NCI-H69 (cell line): ENCODE measurements at regions not wholly inside any gene's neighbourhood (a gene's known extent, or its start where the extent isn't known, plus 50 kb on each side); places are given as distances from the start of the nearest gene placed in this dataset.
A peak's percentile ranks its signal among the peaks of the same experiment; 100 is the strongest.

Experiments
- DNase-seq: peaks from one replicate; lab custom pipeline; 2025; lab: John Stamatoyannopoulos, UW

GRCh38 chr9:78605041-78606000, 308.4 kb downstream of the PSAT1 start:
- DNase-seq = peak; percentile 19

DNA sequence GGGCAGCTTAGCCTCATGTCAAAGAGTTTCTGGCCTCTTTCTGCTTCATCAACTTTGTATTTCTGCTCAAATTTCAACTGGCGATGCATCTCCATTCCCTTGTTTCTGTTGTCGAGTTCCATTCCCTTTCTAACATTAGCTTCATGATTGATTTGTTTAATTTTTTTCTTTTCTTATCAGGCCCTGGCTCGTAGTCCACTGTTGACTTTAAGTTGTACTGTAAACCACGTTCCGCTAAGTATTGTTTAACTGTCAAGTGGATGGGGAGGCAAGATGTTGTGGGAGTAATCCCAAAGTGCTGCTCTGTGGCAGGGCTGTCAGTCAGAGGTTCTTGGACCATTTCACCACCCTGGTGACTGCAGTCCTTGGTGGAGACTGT, 309.1 kb downstream of the PSAT1 start:
- peak; percentile 17 for DNase-seq

DNA sequence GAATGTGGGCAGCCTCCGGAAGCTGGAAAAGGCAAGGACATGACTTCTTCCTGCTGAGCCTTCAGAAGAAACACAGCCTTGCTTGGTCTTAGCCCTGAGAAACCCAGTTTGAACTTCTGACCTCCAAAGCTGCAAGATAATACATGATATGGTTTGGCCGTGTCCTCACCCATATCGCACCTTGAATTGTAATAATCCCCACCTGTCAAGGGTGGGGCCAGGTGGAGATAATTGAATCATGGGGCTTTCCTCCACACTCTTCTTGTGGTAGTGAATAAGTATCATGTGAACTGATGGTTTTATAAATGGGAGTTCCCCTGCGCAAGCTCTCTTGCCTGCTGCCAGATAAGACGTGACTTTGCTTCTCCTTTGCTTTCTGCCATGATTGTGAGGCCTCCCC, 310.9 kb downstream of the PSAT1 start:
- DNase-seq = no peak

DNA sequence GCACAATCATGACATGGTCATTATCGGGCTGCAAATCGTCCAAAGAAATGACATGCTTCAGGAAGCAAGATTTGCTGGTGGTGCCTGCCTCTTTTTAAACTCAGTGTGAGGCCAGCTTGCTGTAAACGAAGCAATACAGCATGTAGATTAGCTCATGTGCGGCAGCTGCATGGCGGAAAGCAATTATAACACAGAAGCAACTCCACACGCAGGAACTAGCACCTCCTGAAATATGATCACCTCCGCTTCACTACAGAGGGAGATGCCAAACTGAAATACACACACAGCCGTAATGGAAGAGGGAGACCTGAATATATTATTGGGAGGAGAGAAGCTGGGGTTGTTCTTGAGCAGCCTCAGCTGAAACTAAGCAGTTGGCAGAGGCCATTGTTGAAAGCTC, 312.5 kb downstream of the PSAT1 start:
- DNase-seq = peak; percentile 88

GRCh38 chr9:78612091-78612490, 315.2 kb downstream of the PSAT1 start:
- DNase-seq = no peak

GRCh38 chr9:78613006-78613405, 316.1 kb downstream of the PSAT1 start:
- DNase-seq = no peak

- no peak for DNase-seq
Measured at GRCh38 chr9:78614892-78615291, 318.0 kb downstream of the PSAT1 start.

DNA sequence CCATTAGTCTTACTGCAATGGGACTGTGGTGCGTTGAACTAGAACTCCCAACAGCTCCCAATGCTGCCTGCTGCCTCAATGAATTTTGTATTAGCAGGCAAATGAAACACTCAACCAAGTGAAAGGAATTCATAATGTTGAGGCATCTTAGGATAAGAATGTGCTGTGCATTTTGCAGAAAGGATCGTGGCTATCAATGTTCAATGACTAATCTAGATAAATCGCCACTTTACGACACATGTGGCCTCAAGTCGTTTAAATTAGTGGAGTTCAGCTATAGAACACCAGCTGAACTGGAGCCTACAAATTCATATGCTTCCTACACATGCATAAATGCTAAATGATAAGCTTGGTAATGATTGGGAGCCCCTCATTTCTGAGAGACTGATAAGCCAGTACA, 318.4 kb downstream of the PSAT1 start:
- DNase-seq = no peak

DNA sequence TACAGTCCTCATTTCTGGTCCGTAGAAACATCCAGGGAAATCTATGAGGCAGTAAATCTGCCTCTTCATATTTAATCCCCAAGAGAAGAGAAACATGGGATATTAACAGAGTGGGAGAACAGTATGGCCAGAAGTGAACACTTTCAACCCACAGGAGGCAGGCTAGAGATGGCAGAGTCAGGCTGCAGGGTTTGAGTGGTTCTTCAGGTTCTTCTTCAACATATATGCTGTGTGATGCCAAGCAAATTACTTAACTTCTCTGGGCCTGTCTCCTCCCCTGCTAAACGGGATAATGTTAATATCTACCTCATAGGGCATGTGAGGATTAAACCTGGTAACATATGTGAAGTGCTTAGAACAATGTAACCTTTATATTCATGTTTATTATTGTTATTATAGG, 321.8 kb downstream of the PSAT1 start:
- DNase-seq = peak; percentile 37

DNA sequence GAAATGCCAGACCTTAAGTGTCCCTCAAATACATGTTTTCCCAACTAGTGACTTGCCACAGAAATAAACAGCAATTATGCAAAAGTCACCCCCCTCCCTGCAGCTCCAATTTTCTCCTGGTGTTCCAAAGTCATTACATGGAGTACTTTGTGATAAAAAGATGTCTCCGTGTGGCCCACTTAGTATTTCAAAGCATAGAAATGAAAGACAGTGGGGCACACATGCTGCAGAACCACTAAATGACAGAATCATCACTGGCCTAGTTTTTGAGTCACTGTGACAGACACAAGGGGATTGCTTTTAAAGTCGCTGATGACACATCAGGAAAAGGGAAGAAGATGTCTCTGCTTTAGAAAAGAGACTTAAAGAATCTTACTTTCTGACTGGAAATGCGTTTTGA, 323.4 kb downstream of the PSAT1 start:
- no peak for DNase-seq

DNA sequence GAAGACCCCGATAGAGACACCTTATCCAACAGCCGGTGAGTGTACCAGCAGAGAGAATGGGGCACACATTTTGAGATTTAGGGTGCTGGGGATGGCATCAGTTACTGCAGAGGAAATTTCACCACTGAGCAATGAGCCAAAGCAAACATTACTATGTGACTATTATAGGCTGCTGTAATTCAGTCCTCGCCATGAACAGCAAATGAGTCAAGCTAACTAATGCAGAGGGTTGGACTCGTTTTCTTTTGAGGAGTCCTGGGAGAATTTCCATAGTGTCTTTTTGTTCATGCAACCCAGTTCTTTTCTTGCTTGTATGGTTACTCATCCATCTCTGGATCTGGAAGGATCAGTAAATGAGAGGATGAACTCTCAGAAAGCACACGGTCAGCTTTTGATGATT, 323.8 kb downstream of the PSAT1 start:
- DNase-seq = peak; percentile 17

GRCh38 chr9:78622126-78622525, 325.2 kb downstream of the PSAT1 start:
- DNase-seq = no peak

DNA sequence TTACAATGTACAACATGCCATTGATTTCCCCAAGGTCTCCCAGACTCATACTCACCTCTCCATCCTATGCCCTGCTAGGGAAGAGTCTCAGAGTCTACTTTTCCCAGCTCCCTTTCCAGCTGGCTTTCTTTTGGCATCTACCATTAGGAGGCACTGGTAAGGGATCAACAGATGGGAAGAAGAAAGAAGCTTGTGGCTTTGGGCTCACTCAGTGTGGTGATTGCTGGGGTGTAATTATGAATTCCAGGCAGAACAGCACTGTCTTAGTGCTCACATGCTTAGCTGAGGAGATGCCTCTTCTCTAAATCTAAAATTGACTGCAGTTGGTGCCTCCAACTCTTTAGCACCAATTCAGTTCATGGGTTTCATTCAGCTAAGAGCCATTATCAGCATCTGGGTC, 330.0 kb downstream of the PSAT1 start:
- DNase-seq = peak; percentile 33

GRCh38 chr9:78630966-78631365, 334.0 kb downstream of the PSAT1 start:
- DNase-seq = peak; percentile 23

DNA sequence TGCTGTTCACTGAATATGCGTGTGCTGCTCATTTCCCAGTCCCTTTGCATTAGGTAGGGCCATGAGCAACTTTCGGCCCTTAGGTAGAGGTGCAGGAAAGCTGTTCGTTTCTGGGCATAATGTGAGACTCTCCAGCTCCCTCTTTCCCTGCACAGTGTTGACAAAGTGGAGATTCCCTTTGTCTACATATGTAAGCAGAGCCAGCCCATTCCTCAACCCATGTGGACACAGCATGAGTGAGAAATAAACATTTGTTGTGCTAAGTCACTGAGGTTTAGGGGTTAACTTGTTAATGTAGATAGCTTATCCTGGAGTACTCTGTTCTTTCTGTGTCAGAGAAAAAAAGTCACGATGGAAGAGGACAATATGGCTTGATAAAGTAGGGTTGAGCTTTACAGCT, 343.8 kb downstream of the PSAT1 start:
- DNase-seq = peak; percentile 19

DNA sequence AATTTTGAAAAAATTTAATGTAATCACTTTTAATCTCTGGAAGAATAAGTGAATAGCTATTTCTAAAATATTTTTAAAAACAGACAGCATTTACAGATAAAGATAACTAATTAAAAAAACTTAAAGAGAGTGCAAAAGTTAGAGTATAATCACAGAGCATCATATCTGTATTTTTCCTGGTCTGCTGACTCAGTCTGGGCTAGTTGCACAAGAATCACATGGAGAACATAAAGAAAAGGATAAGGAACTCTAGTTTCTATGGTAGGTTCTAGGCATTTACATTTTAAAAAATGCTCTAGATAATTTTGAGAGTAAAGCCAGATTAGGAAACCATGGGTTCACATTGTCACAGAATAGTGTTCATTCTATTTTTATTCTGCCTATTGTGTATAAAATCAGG, 347.4 kb downstream of the PSAT1 start:
- no peak for DNase-seq

DNA sequence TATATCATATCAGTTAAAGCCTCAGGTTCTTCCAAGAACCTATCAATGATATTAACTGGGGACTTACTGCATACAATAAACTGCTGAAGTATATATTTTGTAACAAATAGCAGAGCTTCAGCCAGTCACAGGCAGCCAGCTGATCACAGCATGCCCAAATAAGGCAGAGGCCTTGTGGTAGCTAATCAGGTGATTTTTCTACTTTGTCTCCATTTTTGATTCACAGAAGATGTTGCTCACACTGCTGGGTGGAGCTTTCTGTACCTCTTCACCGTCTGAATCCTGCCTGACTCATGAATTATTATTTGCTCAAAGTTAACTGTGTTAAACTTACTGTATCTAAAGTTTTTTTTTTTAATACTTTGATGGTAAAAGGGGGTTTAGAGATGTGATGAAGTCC, 357.4 kb downstream of the PSAT1 start:
- DNase-seq = no peak

DNA sequence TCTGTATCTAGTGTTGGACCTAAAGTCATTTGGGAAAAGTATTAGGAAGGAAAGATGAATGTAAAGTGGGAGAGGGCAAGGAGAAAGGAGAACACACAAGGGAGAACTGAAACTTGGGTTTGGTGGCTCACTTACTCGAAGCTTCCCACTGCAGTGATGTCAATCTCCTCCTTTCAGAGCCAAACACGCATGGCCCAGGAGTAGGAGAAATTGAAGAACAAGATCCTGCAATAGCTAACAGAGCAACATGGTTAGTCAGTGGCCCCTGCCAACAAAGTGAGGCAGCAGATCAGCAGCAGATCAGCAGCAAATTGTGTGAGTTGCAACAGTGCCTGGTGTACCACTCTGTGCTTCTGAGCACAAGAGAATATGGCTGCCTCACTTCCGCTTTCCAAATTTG, 366.4 kb downstream of the PSAT1 start:
- no peak for DNase-seq

DNA sequence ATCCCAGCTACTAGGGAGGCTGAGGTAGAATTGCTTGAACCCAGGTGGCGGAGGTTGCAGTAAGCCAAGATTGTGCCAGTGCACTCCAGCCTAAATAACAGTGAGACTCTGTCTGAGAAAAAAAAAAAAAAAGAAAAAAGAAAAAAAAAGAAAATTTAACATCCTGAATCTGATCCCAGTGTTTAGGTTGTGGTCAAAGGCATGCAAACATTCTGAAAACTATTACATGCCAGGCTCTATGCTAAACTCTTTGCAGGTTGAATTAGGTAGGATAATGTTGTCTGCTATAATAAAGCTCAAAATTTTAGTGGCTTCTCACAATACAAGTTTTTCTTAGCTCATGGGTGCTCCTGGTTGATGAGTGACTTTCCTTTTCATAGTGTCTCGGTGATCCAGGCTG, 367.4 kb downstream of the PSAT1 start:
- DNase-seq = no peak

- DNase-seq = no peak
Measured at GRCh38 chr9:78666818-78667414, 370.0 kb downstream of the PSAT1 start.

DNA sequence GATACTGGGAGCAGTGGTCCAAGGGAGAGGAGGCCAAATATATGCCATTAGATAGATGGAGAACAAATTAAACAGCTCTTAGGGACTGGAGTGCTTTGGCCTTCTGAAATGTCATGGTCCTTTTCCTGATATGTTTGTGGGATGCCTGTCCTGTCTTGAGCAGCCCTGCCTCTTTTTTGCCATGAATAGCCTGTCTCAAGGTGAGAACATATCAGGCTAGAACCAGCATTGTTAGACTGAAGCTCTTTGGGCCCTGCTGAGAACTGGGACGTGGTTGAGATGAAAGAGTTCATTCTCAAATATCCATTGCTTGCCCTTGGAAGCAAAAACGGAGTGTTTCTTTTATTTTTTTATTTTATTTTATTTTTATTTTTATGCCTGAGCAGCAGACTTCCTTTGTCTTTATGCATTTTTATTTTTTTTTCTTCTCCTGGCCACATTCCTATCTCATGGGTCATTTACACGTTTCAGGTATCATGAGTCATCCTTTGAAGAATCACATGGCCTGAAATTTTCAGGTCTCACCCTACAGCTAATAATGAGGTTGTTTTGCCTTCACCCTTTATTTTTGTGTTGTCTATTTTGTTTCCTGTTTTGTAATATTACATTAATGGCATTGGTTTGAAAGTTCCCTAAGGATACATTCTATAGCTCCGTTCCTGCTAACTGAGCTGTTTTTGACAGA, 371.4 kb downstream of the PSAT1 start:
- DNase-seq = no peak

- DNase-seq = no peak
Measured at GRCh38 chr9:78669591-78669990, 372.7 kb downstream of the PSAT1 start.

DNA sequence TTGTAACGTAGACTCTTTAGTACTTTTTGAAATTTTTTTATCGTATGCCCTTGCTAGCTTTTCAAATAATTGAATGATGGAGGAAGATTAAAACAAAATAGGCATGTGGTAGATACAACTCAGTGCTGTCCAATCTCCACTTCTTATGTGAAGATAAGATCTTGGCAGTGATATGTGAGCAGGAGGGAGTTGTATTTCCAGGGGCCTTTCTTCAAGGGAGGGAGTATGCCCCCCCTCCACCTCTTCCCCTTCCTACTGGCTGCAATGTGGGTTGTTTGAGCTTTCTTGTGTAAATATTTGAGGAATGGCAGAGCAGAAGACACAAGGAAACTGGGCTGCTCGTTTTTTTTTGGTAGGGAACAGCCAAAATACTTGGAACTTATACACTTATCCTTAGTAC, 374.9 kb downstream of the PSAT1 start:
- DNase-seq = peak; percentile 51
